T-helper 9 cell (primary cell): ENCODE measurements at regions not wholly inside any gene's neighbourhood (a gene's known extent, or its start where the extent isn't known, plus 50 kb on each side); places are given as distances from the start of the nearest gene placed in this dataset.

Experiments
- DNase-seq: peaks from one replicate; pipeline ENCODE4 v3.0.0-alpha.2; 2020

DNA sequence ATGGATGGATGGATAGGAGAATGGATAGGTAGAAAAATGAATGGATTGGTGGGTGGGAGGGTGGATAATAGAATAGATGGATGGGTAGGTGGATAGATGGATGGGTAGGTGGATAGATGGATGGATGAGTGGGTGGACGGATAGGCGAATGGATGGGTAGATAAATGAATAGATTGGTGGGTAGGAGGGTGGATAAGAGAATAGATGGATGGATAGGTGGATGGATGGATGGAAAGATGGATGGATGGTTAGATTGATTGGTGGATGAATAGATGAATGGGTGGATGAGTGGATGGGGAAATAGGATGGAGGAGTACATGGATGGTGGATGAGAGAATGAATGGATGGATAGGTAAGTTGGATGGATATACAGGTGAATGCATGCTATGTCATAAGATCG lies 110.5 kb downstream of the CEBPB start:
- no peak for DNase-seq

DNA sequence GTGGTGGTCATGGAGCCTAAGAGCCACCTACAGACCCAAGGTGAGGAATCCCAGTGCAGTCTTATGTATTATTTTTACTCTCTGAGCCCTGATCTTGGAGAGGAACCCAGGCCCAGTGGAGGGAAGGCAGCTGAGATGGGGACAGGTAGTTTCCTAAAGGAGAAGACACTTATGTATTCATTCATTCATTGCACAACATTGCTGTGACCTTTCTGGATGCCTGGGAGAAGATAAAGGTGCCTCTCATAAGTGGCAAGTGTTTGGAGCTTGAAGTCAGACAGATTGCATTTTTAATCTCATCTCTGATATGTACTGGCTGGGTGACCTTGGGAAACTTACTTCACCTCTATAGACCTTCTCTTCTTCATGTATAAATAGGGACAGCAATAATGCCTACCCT lies 111.1 kb downstream of the CEBPB start:
- no peak for DNase-seq

DNA sequence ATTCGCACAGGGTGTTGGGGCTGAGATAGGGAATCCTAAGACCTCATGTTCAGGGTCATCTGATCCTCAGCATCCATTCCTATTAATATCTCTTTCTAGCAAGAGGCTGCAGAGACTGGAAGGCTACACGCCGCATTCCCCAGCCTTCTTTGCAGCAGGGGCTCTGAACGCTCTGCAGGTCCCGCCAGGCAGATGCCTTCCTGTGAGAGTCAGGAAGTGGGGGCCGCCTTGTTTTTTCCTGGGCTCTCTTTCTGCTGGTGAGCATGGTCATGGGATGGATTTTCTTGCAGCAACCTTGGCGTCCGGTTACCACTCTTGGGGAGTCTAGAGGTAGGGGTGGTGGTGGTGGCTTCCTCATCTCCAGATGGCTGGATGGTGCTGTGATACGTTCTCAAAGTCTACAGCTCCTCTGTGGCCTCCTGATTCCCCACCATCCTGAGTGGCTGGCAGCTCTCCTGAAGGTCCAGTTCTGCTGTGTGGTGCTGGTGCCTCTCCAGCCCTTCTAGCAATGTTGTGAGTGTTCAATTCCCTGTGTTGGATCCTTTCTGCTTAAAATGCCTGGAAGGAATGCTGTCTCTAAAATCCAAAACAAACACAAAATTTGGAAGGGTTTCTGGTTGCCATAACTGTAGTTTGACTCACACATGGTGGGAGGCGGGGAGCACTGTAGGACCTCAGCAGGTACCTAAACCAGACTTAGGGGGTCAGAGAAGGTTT lies 111.9 kb downstream of the CEBPB start:
- DNase-seq, result no peak

DNA sequence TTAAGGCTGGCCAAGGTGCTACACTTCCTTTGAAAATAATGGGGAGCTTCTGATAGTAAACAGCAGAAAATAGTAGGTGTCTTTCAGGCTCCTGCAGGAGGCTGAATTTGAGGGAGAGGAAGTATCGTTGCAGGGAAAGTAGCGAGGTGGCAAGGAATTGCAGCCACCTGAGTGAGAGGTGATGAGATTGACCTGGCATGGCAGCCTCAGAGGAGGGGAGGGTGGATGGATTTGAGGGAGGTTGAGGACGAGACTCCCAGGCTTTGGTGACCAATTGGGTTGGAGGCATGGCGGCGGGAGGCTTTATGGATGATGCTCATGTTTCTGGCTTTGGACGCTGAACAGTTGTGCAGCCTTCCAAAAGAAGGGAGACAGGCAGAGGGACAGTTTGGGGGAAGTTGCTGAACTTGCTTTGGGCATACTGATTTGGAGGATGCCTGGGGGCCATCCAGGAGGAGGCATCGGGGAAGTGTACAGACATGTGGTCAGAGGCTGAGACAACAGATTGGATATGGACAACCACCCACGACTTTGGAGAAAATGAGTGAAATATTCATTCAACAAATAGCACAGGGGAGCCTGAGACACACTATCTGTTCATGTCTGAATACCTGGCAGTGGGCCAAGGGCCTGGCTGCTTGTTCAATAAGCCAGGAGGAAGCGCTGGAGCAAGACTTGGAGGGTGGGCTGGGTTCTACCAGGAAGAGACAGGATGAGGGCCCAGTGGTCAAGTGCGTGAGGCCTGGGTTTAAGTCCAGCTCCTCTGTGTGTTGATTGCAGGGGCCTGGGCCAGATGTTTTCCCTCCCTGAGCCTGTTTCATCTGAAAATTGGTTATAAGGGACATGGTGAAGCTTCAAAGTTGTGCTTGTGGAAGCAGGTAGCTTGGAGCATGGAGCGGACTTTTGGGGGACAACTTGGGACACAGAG lies 113.2 kb downstream of the CEBPB start:
- no peak for DNase-seq

DNA sequence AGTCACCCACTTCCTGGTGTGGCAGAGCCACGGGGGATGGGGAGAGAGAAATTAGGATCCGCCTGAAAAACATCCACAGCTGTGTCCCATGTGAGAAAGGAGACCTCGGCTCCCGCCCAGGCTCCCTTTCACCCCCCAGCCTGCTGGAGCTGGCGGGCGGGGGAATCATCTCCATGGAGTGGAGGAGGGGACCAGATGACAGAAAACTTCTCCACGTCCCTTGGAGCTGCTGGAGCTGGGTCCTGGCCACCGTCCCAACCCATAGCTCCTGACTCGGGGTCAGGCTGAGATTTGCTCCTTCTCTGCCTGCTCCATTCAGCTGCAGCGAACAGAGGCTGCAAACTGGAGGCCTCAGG lies 113.8 kb downstream of the CEBPB start:
- no peak for DNase-seq

DNA sequence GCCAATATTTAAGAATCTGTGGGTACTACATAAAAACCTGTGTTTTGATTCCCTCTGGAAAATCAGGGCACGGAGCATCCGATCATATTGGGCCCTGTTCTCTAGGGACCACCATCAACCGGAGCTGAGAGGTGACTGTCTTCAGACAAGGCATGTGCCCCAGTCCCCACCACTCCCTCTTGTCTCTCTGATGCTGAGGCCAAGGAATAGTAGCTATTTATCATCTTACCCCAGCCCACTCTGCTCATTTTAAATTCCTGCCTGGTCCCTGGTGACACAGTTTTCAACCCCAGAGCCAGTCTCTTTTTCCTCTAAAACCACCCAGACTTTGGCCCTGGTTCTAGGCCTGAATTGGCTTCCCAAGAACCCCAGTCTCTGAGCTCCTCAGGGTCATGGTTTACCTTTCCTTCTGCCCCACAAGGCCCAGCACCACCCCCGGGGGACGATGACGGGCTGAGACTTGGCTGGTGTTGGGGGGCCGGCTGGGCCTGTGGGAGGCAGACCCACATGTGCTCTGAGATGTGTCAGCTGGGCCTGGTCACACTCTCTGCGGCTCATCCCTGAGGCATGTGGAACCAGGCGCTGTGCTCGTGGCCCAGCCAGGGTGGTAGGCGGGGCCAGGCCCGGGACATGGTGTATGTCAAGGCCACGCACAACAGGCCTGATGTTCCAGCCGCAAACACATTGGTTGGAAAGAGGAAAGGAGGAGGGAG lies 114.4 kb downstream of the CEBPB start:
- DNase-seq, result no peak

DNA sequence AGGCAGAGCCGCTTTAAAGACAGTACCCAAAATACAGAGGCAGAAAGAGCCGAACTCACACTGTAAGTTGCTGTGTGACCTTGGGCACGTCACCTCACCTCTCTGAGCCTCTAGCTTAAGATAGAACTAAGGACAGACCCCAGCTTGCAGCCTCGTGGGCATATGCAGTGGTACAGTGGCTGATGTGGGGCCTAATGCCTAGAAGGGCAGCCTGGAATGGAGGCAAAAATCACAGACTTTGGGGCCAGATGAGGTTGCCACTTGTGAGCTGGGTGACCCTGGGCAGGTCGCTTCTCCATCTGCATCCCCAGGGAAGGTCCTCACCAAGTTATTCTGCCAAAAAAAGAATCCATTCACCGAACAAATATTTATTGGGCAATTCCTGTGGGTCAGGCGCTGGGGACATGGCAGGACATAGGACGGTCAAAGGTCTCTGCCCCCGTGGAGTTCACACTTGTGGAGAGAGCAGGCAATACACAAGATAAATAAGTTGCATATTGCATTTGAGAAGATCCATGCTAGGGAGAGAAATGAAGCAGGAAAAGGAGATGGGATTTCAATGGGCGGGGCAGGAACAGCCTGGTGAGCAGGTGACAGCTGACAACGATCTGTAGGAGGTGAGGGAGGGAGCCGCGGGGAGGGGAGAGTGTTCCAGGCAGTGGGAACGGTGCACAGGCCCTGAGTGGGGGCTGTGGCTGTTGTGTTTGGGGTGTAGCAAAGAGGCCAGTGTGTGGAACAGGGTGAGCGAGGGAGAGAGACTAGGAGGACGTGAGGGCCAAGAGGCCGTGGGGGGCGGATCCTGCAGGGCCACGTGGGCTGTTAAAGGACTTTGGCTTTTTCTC lies 115.2 kb downstream of the CEBPB start:
- DNase-seq, result no peak

DNA sequence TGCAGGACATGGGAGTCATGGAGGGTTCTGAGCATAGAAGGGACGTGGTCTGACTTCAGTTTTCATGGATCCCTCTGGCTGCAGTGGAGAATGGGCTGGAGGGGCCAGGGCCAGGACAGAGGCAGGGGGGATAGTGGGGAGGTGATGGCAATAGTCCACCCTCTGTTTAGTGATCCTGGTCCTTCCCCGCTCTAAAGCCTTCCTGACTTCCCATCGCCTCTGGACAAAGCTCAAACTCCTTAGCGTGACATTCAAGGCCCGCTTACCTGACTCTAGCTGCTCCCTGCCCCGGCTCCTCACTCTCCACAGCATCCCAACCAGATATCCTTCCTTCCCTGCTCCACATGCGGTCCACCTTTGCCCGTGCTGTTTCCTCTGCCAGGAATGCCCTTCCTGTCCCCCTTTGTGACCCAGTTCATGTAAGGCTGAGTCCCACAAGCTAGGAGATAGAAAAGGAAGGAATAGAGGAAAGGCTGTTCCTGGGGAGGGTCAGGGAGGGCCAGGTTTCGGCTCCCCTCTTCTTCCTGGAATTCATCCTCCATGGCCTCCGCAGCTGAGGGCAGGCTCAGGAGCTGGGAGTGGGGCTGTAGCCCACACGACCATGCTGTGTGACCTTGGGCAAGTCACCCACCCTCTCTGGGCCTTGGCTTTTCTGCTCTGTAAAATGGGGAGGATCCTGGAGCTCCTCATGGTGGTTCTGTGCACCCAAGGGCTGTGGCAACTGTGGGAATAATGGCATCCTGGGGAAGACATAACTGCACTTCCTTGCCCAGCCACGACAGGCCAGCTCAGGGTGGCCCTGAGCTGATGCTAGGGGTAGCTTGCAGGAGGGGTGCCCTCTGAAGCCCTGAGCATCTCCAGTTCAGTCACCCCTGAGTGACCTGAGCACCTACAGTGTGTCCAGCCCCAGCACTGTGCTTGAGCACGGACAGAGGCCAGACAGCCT lies 116.1 kb downstream of the CEBPB start:
- no peak for DNase-seq

DNA sequence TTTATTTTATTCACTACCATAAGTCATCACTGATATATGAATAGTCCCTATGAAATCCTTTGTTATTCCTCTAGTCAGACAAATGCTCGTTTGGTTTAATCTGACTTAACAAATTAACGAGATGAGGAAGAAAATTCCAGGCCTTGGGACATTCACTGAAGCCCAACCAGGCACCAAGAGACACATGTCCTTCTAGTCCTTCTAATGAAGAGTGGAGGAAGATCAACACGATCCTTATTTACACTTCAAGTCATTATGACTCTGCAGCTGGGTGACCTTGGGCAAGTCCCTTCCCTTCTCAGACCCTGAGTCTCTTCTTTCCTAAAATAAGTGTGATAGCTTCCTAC lies 117.5 kb downstream of the CEBPB start:
- DNase-seq, result no peak

DNA sequence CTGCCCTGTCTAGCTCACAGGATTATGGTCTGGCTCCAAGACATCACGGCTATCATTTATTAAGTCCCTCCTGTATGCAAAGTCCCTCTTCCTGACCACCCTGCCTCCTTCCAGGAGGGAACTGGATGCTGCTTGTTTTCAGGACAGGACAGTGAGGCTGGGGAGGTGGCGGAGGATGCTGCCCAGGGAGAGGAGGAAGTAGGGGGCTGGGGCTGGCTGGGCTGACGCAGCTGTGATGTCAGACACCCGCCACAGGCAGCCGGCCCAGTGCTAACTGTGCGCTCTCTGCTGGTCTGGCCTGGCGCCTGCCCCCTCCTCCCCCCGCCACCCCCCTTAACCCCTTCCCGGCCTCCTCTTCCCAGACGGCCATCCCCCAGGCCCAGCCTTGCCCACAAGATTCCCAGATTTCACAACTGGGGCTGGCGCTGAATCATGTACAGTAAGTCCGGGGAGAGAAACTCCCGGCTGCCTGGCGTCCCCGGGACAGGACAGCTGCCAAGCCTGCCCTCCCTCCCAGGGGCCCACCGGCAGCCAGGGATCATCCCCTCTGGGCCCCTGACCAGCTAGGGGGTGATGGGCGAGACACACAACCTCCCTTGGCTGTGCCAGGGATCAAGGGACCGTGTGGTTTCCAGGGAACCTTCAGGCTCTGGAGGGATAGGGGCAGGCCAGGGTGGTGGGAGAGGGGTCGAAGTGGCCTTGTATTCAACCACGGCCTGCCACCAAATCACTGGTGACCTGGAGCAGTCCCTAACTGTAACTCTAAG lies 118.1 kb downstream of the CEBPB start:
- DNase-seq, result no peak

DNA sequence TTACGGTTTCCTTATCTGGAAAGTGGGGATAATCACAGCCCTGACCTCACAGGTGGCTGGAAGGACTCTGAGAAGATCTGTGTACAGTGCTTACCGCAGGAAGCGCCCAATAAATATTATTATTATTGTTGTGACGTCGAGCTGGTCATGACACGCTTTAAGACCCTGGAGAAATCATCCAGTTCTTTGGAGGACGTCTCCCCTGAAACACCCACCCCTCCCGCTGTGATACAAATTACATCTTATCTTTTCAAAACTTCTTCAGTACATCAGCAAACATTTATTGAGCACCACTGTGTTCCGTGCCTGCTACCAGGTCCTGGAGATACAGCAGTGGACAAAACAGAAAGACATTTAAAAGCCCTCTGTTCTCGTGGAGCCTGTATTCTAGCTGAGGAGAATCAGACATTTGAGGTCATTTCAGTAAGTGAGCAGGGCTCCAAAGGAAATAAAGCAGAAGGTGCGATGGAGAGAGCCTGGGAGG lies 118.7 kb downstream of the CEBPB start:
- no peak for DNase-seq

DNA sequence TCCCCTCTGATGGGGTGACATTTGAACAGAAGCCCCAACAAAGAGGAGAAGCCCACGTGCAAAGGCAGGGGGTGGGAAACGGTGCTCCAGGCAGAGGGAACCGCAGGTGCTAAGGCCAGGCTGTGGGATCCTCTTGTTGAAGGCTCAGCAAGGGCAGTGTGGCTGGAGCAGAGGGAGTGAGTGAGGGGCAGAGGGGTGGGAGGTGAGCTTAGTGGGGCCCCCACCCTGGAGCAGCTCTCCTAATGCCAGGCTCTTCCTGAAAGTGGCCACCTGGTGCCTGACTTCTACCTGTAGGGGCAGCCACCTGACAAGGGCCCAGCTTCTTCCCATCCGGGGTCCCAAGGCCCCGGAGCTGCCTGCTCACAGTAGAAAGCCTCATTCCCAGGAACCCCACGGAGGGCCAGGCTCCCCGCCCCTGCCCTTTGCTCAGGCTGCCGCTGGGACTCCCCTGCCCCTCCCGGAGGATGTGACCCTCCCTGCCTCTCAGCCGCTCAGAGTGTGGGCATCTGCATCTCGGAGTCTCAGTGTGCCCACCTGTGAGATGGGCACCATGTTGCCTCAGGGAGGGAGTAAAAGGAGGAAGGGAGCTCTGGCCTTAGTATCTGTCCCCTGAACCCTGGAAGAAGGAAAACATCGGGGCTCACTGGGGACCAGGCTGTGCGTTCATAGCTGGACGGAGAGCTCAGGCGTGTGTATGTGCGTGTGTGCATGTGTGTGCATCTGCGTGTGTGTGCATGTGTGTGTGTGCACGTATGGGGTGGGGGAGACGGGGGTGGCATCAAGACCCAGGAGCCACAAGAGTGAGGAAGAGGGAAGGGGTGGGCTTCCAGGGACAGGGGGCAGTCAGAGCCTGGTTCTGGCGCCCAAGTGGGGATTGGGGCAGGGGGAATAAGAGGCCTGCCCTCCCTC lies 119.4 kb downstream of the CEBPB start:
- no peak for DNase-seq

DNA sequence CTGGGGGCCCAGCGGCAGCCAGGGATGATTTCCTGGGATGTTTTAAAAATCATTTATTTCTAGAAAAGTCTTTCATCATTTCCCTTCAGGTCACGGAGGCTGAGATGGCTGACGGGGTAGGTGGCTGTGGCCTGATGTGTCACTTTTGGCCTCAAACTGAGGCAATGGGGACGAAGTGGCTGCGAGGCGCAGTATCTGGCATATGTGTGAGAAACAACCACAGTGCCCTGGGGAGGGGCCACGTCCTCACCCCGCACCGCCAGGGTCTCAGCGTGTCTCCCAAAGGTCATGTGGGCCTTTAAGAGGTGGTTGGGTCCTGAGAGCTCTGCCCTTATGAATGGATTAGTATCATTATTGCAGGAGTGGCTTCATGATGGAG lies 120.0 kb downstream of the CEBPB start:
- no peak for DNase-seq

DNA sequence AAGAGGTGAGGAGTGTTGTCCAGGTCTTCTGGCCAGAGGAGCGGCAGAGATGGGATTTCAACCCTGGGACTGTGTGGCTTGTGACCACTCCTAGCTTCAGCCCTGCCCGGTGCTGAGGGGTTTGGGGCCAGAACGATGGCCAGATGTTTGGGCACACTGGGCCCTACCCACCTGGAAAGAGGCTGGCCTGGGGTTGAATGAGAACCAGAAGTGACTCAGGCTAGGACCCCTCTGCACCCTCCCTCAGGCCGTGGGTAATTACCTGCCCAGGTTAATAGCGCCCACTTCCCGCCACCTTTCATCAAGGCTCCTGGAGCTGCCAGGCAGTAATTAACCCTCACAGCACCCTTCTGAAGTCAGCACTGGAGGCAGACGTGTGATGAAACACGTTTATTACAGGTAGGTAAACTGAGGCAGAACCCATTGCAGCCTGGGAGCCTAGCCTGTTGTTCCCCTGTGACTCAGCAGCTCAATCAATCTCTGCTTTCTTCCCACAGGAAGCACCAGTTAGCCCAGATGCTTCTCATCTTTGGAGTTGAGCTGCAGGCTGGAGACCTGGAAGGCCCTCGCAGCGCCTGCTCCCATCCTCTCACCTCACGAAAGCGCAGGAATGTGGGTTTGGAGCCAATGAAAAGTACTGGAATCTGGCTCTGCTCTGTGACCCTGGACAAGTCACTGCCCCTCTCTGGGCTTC lies 120.8 kb downstream of the CEBPB start:
- DNase-seq, result no peak

DNA sequence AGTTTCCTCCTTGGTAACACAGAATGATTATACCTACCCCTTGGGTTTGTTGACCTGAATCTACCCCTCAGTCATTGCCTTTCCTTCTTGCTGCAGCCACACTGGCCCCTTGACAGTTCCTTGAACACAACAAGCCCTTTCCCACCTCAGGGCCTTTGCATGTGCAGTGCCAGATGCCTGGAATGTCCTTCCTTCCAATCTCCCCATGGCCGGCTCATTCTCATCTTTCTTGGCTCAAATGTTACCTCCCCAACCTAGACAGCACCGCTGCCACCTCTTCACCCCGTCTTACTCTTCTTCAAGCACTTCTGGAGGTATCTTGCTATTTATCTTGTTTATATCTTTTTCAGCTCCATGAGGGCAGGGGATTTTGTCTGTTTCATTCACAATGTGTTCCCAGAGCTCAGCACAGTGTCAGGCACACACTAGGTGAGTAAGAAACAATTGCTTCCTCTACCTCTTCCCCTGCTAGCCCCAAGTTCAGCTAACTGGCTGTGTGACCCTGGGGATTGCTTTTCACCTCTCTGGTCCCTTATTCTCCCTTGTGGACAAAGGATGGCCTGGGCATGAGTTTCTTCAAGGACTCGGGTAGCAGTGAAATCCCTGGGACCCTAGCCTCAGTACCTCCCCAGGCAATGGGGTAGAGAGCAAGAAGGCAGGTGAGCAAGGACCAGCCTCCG lies 121.5 kb downstream of the CEBPB start:
- DNase-seq, result no peak

DNA sequence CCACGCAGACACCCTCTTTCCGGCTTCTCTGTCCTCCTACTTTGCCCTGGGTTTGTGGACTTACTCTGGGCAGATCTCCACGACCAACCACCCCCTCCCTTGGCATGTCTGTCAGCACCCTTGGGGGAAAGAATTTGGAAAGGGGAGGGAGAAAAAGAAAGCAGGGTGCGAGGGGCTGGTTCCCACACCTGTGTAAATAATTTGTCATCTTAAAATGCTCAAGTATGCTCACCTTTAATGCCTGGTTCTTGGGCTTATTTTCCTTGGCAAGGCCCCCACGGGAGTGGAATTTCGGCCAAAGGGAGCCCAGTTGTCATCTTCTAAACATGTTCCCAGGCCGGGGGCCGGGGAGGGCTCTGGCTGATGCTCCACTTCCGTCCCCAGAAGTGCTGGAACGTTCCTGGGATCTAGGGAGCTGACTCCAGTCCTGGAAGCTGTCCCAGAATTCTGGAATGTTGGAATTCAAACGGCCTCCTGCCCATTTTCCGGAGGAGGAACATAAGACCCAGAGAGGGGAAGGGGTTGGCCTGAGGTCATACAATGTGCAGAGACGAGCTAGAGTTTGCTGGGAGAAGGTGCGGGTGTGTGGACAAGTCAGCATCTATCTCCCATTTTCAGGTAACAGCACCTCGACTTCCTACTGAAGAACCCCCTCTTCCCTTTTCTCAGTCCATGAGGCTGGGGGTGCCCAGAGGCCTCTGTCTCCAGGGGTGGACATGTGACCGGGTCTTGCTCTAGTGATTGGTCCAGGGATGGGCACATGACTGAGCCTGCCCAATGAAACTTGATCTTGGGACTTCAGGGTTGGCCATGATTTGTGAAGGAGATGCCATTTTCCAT lies 122.3 kb downstream of the CEBPB start:
- no peak for DNase-seq

DNA sequence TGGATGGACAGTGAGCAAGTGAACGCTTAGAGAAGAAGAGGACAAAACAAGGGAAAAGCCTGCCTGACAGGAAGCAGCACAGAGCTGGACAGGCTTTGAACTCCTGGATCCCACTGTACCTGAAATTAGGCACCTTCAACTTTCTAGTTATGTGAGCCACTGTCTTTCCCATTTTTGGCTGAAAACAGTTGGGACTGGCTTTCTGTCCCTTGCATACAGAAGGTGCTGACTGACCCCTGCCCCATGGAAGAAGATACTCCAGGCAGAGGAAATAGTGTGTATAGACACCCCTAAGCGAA lies 122.8 kb downstream of the CEBPB start:
- DNase-seq, result no peak
